Lower leg skin (tissue), 3 donors: ENCODE measurements at regions not wholly inside any gene's neighbourhood (a gene's known extent, or its start where the extent isn't known, plus 50 kb on each side); places are given as distances from the start of the nearest gene placed in this dataset.

Experiments used
- POLR2A ChIP-seq, 2 donors: fragments of 450-650 bp; IDR thresholded peaks; one replicate each; pipeline ENCODE4 v1.6.1; 2016 to 2017; ENCODE audit warnings: antibody characterized with exemption in 2 of 2, mild to moderate bottlenecking in 1 of 2, moderate library complexity in 1 of 2
- TF ChIP-seq, protein P1 (sequence below), 3 donors: fragments of 450-650 bp; IDR thresholded peaks; one replicate each; pipeline ENCODE4 v1.5.1; 2016; ENCODE audit warnings: antibody characterized with exemption in 3 of 3, mild to moderate bottlenecking in 3 of 3, moderate library complexity in 2 of 3

DNA sequence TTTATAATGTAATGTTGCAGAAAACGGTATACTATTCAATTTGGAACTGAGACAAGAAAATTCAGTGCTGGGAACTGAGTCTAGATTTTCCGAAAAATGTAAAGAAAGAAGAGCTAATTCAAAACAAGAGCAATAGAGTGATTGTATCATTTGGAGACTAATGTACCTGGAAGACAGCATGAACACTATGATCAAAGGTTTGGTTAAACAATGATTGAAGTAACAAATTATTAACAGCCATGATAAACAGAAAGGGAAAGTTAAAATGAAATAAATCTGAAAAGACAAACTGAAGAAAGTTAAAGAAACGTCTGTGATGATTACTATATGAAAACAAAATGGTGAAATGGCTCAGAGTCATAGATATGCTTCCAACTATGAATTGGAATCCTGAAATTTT, 300.6 kb upstream of the MPDZ start:
- TF ChIP-seq, protein P1, sequence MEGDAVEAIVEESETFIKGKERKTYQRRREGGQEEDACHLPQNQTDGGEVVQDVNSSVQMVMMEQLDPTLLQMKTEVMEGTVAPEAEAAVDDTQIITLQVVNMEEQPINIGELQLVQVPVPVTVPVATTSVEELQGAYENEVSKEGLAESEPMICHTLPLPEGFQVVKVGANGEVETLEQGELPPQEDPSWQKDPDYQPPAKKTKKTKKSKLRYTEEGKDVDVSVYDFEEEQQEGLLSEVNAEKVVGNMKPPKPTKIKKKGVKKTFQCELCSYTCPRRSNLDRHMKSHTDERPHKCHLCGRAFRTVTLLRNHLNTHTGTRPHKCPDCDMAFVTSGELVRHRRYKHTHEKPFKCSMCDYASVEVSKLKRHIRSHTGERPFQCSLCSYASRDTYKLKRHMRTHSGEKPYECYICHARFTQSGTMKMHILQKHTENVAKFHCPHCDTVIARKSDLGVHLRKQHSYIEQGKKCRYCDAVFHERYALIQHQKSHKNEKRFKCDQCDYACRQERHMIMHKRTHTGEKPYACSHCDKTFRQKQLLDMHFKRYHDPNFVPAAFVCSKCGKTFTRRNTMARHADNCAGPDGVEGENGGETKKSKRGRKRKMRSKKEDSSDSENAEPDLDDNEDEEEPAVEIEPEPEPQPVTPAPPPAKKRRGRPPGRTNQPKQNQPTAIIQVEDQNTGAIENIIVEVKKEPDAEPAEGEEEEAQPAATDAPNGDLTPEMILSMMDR (IDR thresholded peaks at IDR 0.05), result no peak
- TF ChIP-seq POLR2A (IDR thresholded peaks at IDR 0.05), result no peak
